Stimulated activated CD4-positive, alpha-beta T cell treated with anti-CD3 and anti-CD28 coated beads, Interleukin-15, amount 100 ng/mL, for 24 hours (primary cell): ENCODE measurements at regions not wholly inside any gene's neighbourhood (a gene's known extent, or its start where the extent isn't known, plus 50 kb on each side); places are given as distances from the start of the nearest gene placed in this dataset.
A peak's percentile ranks its signal among the peaks of the same experiment; 100 is the strongest.
"Not testable (repeated sequence)": the region's sequence is repeated elsewhere in the genome, so short reads cannot be mapped to it uniquely, and the experiment has no call there.

Experiments used
- DNase-seq: peaks from one replicate; pipeline ENCODE4 v3.0.0-alpha.2; 2020

DNA sequence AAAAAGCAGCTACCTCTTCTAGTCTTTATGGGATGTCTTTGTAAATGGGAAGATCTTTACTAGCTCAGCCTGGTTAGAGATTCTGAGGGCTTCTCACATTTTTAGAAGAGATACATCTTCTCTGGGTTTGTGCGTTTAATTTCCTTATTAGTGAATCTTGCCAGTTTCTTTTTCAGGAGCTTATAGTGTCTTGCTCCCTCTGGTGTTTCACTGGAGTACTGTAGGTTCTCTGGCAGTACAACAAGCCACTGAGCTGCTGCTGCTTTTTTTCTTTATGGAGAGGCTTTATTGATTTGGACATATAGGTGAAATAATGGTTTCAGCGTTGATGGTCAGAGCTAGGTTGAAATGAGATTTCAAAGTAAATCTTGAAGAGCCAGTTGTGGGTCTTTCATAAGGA is 82.9 kb downstream of the LAS1L start:
- peak; percentile 12 for DNase-seq

DNA sequence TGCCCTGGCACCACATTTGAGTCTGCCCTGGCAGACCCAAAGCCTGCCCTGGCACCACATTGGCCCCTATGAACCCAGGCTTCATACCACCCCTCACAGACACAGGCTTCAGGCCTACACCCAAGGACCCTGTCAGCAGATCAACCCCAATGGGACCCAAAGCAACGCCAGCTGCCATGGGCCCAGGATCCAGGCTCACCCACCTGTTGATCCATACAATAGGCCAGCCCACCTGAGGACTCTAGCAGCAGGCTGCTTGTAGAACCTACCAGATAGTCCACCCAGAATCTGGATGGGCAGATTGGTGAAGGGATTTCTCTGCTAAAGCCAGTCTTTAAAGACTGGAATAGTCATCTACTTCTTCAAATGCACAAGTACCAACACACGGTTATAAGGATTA is 114.4 kb downstream of the LAS1L start:
- DNase-seq, result no peak

DNA sequence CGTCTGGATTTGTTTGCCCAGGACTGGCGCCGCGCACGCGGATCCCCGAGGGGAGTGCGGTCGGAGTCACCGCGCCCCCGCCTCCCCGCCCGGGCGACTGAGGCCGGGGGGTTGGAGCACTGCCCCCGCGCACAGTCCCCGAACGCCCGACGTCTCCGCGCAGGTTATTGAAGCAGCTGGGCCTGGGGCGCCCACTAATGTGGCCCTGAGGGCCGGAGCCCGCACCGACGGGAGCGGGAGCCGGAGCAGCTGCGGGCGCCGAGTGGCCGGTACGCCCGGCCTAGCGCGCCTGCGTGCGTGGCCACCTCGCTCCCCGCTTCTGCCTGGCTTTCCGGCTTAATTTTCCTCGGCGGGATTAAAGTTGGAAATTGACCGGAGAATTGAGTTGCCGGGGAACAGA is 126.9 kb downstream of the LAS1L start:
- DNase-seq, result not testable (repeated sequence)

DNA sequence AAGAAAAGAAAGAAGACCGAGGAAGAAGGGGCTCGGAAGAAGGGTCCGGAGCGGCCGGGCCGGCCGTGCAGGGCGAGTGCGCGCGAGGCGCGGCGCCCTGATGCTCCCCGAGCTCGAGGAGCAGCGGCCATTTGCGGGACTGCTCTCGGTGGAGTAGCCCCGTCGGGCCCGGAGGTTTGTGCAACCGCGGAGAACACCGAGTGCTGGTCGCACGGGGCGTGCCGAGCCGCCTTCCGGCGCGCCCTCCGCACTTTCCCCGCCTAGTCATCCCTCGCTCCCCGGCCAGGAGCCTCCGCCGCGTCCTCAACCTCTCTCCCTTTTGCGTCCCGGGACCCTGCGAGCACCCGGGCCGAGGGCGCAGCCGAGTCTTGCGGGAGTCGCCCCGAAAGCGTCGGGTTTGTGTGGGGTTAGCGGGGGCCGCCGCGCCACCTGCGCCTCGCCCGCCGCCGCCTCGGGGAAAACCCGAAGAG is 127.4 kb downstream of the LAS1L start:
- peak; percentile 37 for DNase-seq

DNA sequence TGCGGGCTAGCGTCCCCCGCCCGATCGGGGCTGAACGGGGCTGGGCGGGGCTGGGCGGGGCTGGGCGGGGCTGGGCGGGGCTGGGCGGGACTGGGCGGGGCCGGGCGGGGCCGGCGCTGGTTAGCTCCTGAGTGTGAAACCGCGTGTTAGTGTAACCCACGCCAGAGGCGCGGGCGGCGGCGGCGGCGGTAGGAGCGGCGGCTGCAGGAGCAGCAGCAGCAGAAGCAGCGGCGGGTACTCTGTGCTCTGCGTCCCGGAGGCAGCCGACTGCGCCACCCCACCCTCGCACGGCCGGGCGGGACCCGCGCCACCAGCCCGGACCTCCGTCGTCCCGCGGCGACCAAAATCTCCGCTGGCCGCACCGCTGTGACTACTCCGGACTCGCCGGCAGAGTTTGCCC is 128.1 kb downstream of the LAS1L start:
- DNase-seq, result peak; percentile 57

DNA sequence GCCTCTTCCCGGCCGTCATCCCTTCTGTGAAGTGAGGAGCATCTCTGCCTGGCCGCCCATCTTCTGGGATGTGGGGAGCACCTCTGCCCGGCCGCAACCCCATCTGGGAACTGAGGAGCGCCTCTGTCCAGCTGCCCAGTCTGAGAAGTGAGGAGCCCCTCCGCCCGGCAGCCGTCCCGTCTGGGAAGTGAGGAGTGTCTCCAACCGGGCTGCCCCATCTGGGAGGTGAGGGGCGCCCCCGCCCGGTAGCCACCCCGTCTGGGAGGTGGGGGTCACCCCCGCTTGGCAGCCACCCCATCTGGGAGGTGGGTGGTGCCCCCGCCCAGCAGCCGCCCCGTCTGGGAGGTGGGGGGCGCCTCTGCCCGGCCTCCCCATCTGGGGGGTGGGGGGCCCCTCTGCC is 142.3 kb downstream of the LAS1L start:
- no peak for DNase-seq

DNA sequence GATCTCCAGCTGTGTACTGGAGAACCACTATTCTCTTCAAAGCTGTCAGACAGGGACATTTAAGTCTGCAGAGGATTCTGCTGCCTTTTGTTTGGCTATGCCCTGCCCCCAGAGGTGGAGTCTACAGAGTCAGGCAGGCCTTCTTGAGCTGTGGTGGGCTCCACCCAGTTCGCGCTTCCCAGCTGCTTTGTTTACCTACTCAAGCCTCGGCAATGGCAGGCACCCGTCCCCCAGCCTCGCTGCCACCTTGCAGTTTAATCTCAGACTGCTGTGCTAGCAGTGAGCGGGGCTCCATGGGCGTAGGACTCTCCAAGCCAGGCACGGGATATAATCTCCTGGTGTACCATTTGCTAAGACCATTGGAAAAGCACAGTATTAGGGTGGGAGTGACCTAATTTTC is 145.5 kb downstream of the LAS1L start:
- DNase-seq, result not testable (repeated sequence)
